GM23248 (cell line): ENCODE measurements at regions not wholly inside any gene's neighbourhood (a gene's known extent, or its start where the extent isn't known, plus 50 kb on each side); places are given as distances from the start of the nearest gene placed in this dataset.

Experiments
- EZH2 ChIP-seq: fragments of 200-600 bp; sonication (generic); IDR thresholded peaks from 2 replicates; pipeline ENCODE4 v1.6.1; 2018; ENCODE audit warnings: antibody characterized with exemption, mild to moderate bottlenecking; ENCODE audit not compliant: insufficient read depth, poor library complexity, severe bottlenecking
- EZH2phosphoT487 ChIP-seq: fragments of 200-600 bp; sonication (generic); IDR thresholded peaks from 2 replicates; pipeline ENCODE4 v1.6.1; 2018; ENCODE audit warnings: antibody characterized with exemption, moderate library complexity, mild to moderate bottlenecking, low read depth; ENCODE audit not compliant: insufficient read depth

- TF ChIP-seq EZH2phosphoT487 (no peak), EZH2 (no peak)
Observed at GRCh38 chr20:12180107-12180661, 262.5 kb downstream of the BTBD3 start.
